ENCODE measurements at regions not wholly inside any gene's neighbourhood (a gene's known extent, or its start where the extent isn't known, plus 50 kb on each side); places are given as distances from the start of the nearest gene placed in this dataset.

GRCh38 chr3:145522179-145522578 lies 638.8 kb downstream of the PLOD2 start:
- CTCF ChIA-PET = no interaction called here

GRCh38 chr3:145522893-145523651 lies 637.9 kb downstream of the PLOD2 start:
- no peaks in the 10 kb centered on the region for H3K27me3 ChIP-seq (ENCODE audit: control insufficient read depth in 1 of 2, insufficient read depth in 2 of 2, low read length in 2 of 2)
- no peaks in the 10 kb centered on the region for H3K4me1 ChIP-seq (ENCODE audit: insufficient read depth, low read length)
- ChIA-PET CTCF (no interaction called here), POLR2A (no interaction called here)
- Mint-ChIP-seq H3K4me1 (ENCODE audit: low read depth) (no peaks in the 10 kb centered on the region), H3K27me3 (no peaks in the 10 kb centered on the region), H3K4me3 (no peak overlapping the region), H3K27ac (no peak overlapping the region), H3K36me3 (ENCODE audit: low read depth) (no peaks in the 10 kb centered on the region), H3K9me3 (peaks cover 2% of the 10 kb centered on the region)
- peaks cover 0 to 12% of the 10 kb centered on the region in 2 experiments for H3K9me3 ChIP-seq (ENCODE audit: control insufficient read depth in 1 of 2, insufficient read depth in 1 of 2, low read length in 2 of 2)
- no peak overlapping the region for H3K27ac ChIP-seq (ENCODE audit: low read depth in 1 of 2, low read length in 2 of 2)
- no peaks in the 10 kb centered on the region for H3K36me3 ChIP-seq (ENCODE audit: insufficient read depth, low read length)
- no peak for TF ChIP-seq CTCF (IDR thresholded peaks at IDR 0.05)
- ATAC-seq (ENCODE audit: poor library complexity) = no peak
- intact Hi-C loops (cut with DNase I, micrococcal nuclease) = no loop called here
- no peak overlapping the region for H3K4me3 ChIP-seq (ENCODE audit: low read length)
- DNase-seq = no peak

More at GRCh38 chr3:145522179-145522578, 638.8 kb downstream of the PLOD2 start:
- no peak for TF ChIP-seq CTCF (IDR thresholded peaks at IDR 0.05)
- no peak overlapping the region for H3K4me3 ChIP-seq (ENCODE audit: low read length)
- peaks cover 2% of the 10 kb centered on the region for H3K9me3 Mint-ChIP-seq
- H3K4me3 Mint-ChIP-seq = no peak overlapping the region
- DNase-seq (no peak), ATAC-seq (ENCODE audit: poor library complexity) (no peak)
- no peaks in the 10 kb centered on the region for H3K27me3 Mint-ChIP-seq
- peaks cover 0 to 12% of the 10 kb centered on the region in 2 experiments for H3K9me3 ChIP-seq (ENCODE audit: control insufficient read depth in 1 of 2, insufficient read depth in 1 of 2, low read length in 2 of 2)
- H3K27me3 ChIP-seq (ENCODE audit: control insufficient read depth in 1 of 2, insufficient read depth in 2 of 2, low read length in 2 of 2) = no peaks in the 10 kb centered on the region
- POLR2A ChIA-PET = no interaction called here
- H3K27ac Mint-ChIP-seq = no peak overlapping the region
- H3K36me3 Mint-ChIP-seq (ENCODE audit: low read depth) = no peaks in the 10 kb centered on the region
- intact Hi-C loops (cut with DNase I, micrococcal nuclease) = no loop called here
- no peak overlapping the region for H3K27ac ChIP-seq (ENCODE audit: low read depth in 1 of 2, low read length in 2 of 2)
- no peaks in the 10 kb centered on the region for H3K4me1 Mint-ChIP-seq (ENCODE audit: low read depth)
- H3K4me1 ChIP-seq (ENCODE audit: insufficient read depth, low read length) = no peaks in the 10 kb centered on the region
- no peaks in the 10 kb centered on the region for H3K36me3 ChIP-seq (ENCODE audit: insufficient read depth, low read length)

GRCh38 chr3:145531548-145531947 lies 629.4 kb downstream of the PLOD2 start:
- H3K27me3 ChIP-seq (ENCODE audit: control insufficient read depth in 1 of 2, insufficient read depth in 2 of 2, low read length in 2 of 2) = no peaks in the 10 kb centered on the region
- Mint-ChIP-seq H3K9me3 (no peaks in the 10 kb centered on the region), H3K27ac (no peak overlapping the region), H3K27me3 (no peaks in the 10 kb centered on the region), H3K4me3 (no peak overlapping the region), H3K36me3 (ENCODE audit: low read depth) (no peaks in the 10 kb centered on the region), H3K4me1 (ENCODE audit: low read depth) (no peaks in the 10 kb centered on the region)
- H3K4me1 ChIP-seq (ENCODE audit: insufficient read depth, low read length) = no peaks in the 10 kb centered on the region
- H3K4me3 ChIP-seq (ENCODE audit: low read length) = no peak overlapping the region
- ChIA-PET POLR2A (no interaction called here), CTCF (no interaction called here)
- intact Hi-C loops (cut with DNase I, micrococcal nuclease) = no loop called here
- H3K9me3 ChIP-seq (ENCODE audit: control insufficient read depth in 1 of 2, insufficient read depth in 1 of 2, low read length in 2 of 2) = no peaks in the 10 kb centered on the region
- no peak overlapping the region for H3K27ac ChIP-seq (ENCODE audit: low read depth in 1 of 2, low read length in 2 of 2)
- DNase-seq (no peak), ATAC-seq (ENCODE audit: poor library complexity) (no peak)
- TF ChIP-seq CTCF (IDR thresholded peaks at IDR 0.05) = no peak
- H3K36me3 ChIP-seq (ENCODE audit: insufficient read depth, low read length) = no peaks in the 10 kb centered on the region
